IPS DF 4.7 (cell line): ENCODE measurements at regions not wholly inside any gene's neighbourhood (a gene's known extent, or its start where the extent isn't known, plus 50 kb on each side); places are given as distances from the start of the nearest gene placed in this dataset.
"Not testable (repeated sequence)": the region's sequence is repeated elsewhere in the genome, so short reads cannot be mapped to it uniquely, and the experiment has no call there.

Experiments
- DNase-seq: peaks from one replicate; pipeline ENCODE4 v3.0.0-alpha.2; 2013; ENCODE audit warnings: low spot score; ENCODE audit errors: extremely low read depth

DNA sequence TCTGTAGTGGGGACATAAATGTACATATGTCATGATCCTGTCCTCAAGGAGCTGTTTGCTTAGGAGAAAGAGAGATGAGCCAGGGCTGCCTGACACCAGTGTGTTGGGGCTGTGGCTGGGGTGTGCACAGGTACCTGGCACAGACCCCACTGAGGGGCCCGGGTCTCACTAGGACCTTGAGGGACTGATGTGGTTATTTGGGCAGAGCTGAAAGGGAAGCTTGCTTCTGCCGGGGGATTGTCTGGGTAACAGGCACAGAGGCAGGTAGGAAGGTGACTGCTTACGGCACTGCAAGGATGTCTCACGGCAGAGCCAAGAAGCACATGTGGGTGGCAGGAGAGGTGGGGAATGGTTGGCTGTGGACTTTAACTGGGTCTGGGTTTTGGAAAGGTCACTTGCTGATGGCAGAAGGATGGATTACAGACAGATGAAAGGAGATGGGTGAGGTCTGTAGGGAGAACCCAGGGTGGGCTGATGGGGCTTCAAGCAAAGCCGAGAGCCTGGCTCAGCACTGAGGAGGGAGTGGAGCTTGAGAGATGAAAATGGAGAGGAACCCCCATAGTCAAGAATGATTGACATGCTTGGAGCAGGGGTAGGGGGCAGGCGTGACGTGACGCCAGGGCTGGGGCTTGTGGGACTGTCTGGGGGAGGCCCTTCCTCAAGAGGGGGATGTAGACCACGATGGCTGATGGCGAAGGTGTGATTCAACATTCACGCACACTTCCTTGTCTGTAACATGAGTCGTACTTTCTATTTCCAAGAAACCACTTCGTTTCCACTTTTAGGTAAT, 207.7 kb upstream of the SHH start:
- DNase-seq = no peak

DNA sequence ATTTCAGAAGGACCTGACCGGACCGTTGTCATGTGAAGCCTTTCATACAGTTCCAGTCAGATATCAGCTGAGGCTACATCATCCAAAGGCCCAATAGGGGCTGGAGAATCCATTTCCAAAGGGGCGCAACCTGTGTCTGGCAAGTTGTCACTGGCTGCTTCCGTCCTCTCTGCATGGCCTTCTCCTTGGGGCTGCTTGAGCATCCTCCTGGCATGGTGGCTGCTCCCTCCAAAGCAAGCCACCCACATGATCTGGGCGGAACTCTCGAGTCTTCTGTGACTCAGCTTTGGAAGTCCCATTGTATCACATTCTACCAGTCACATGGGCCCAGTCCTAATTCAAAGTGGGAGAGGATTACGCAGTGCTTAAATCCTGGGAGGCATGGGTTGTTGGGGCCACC, 207.0 kb upstream of the SHH start:
- DNase-seq = no peak

DNA sequence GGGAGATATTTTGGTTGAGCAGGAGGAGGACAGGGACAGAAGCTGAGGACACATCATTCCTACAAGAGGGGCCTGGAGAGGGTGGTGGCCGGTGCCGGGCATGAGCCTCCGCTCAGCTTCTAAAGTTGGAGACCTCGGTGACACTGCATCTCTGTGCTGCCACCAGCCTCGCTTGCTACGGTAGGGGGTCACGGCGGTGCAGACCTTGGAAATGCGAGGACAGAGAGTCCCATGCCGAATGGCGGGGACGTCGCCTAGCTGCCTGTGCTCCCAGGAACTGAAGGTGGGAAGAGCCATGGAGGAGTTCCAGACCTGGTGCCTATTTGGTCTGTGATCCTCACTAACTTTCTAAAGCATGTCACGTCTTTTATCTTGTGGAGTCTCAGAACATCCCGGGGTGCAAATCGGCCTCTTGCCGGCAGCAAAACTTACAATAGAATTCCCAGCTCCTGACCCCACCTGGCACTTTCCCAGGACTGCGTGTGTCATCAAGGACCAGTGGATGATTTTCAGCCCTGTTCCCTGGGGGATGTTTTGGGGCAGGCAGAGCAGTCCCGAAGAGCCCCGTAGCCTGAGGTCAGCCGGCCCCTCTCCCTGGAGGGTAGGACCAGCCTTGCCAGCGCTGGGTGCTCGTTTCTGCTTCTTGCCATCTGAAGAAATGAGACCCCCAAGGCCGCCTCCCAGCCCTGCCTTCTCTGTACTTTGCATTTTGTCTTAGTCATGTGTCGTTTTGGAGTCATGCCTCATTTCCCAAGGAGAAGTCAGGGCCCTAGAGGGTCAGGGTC, 205.8 kb upstream of the SHH start:
- no peak for DNase-seq

DNA sequence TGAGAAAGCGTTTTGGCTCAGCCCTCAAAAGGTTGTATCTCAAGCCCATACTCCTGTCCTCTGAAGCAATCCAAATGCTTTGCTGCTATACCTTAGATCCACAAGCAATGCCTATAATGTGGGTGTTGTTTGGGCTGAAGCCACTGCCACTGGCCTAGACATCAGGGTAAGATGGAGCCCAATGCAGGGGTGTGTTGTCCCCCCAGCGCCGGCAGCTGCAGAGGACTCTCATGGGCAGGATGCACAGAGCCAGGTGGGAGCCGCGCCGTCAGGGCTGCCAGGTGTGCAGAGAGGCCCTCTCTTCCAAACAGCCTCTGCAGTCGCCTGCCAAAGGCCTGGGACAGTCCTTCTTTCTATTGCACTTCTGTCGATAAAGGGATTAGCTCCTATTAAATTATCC, 205.2 kb upstream of the SHH start:
- no peak for DNase-seq

DNA sequence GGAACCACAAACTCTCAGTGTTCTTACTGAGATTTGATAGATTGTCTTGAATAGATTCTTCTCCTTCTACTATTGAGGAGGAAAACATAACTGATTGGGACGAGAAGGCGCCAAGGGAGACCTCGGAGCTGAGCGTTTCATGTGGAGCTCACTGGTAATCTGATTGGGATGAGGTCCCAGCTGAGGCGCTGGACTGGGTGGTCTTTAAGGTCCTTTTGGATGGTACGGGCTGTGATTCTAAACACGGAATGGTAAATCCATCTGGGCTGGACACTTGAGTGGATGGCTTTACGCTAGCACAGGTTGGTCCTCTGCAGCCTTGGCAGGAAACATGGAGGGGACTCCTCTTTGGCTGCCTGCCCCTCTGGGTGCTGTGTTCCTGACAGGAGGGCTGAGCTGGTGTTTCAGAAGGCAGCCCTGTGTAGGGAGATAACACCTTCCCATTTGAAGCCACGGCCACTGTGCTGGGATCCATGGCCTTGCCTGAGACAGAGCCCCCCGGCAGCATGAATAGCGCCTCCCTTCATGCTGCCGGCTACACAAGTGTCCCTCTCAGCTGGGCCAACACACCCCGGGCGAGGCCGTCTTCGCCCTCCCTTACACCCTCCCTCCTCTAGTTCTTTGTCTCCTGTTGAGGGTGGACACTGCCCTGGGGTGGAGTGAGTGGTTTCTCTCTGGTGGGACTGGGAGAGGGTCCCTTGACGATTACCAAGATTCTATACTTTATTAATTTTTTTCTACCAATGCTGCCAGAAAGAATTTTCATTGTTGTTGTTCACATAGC, 203.2 kb upstream of the SHH start:
- DNase-seq = no peak

DNA sequence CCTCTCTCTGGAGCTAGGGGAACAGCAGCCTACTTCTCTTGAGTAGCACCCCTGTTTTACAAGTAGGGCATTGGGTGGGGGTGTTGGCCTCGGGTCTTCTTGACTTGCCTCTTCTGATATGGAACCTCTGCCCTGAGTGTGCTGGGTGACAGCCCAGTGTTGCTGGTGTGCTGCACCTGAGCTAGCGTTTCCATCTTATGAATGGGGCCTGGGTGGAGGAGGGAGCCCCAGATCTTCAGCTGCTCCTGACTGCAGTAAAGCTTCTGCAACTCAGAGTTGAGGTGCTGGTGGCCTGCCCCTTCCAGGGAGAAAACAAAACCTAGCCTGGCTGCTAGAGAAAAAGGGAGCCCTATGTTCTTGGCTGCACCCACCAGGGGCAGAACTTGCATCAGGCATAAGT, 202.5 kb upstream of the SHH start:
- DNase-seq = no peak

DNA sequence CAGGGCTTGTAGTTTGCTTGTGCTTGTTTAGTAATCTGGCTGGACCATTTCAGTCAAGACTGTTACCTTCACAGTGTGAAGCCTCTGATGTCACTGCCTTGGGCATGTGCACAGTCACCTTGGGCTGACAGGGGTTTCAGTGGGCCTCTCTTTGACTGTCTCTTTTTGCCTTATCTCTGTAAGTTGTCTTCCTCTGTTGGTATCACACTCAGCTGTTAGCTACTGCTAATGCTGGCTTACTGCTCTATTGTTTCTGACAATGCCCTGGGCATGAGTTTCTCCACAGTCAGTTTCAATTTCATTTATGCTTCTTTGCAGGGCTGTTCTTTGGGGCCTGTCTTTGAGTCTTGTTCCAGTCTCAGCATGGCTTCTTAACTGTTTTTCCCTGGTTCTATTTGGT, 201.9 kb upstream of the SHH start:
- DNase-seq = no peak

DNA sequence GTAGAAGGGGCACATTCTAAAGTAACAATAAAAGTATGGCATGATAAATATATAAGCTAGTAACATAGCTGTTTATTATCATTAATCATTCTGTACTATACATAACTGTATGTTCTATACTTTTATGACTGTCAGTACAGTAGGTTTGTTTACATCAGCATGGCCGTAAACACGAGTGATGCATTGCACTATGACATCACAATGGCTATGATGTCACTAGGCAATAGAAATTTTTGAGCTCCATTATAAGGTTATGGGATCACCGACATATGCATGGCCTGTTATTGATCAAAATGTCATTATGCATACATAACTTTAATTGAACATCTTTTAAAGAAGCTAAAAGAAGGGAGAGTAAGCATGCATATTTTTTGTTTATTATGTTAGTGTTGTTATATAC, 200.1 kb upstream of the SHH start:
- DNase-seq = no peak

DNA sequence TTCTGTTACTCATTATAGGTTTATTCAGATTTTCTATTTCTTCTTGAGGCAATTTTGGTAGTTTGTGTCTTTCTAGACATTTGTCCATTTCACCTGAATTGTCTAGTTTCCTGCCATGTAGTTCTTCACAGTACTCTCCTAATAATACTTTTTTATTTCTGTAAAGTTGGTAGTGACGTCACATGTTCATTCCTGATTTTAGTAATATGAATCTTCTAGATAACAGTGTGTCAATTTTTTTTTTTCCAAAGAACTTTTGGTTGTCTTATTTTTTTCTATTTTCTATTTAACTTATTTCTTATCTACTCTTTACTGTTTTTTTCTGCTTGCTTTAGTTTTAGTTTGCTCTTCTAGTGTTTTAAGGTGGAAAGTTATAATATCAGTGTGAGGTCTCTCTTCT, 197.3 kb upstream of the SHH start:
- DNase-seq = no peak

DNA sequence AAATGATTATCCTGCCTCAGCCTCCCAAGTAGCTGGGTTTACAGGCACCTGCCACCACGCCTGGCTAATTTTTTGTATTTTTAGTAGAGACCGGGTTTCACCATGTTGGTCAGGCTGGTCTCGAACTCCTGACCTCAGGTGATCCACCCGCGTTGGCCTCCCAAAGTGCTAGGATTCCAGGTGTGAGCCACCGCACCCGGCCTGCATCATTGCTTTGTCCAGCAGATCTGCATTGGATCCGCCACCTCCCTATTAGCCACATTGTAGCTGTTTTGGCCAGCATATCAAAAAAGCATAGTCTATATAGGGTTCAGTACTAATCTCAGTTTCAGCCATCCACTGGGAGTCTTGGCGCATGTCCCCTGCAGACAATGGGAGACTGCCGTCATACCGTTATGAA, 194.6 kb upstream of the SHH start:
- not testable (repeated sequence) for DNase-seq

DNA sequence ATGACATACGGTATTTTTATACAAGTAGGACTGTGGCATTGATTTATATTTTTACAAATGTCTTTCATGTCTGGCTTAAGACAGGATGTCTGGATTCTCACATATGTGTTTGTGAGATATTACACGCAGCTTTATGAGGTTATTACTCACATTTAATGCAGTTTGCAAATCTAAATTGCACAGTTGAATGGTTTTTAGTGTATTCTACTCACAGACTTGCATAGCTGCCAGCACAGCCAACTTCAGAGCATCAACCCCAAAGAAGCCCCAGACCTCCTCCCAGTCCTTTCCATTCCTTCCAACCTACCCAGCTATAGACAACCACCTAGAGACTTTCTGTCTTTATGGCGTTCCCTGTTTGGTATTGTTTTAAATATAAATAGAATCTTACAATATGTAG, 193.8 kb upstream of the SHH start:
- DNase-seq = no peak

DNA sequence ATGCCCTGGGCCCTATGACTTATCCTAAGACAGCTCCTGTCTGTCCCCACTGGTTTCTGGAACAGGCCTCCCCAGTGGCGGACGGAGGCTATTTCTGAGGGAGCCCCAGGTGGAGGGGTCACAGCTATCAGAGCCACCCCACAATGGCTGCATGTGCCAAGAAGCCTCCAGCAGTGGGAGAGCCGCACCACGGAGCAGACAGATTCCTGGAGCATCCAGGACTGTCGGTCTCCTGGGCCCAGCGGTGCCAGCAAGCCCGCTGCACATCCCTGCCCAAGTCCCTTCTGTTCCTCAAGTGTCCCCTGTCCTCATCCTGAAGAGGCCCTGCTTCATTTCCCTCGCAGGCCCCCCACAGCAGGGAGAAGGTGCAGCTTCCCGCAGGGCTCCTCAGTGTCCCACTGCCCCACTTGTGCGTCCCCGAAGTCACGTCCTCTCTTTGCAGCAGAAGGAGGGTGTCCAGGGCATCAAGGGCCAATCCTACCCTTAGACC, 193.0 kb upstream of the SHH start:
- no peak for DNase-seq

DNA sequence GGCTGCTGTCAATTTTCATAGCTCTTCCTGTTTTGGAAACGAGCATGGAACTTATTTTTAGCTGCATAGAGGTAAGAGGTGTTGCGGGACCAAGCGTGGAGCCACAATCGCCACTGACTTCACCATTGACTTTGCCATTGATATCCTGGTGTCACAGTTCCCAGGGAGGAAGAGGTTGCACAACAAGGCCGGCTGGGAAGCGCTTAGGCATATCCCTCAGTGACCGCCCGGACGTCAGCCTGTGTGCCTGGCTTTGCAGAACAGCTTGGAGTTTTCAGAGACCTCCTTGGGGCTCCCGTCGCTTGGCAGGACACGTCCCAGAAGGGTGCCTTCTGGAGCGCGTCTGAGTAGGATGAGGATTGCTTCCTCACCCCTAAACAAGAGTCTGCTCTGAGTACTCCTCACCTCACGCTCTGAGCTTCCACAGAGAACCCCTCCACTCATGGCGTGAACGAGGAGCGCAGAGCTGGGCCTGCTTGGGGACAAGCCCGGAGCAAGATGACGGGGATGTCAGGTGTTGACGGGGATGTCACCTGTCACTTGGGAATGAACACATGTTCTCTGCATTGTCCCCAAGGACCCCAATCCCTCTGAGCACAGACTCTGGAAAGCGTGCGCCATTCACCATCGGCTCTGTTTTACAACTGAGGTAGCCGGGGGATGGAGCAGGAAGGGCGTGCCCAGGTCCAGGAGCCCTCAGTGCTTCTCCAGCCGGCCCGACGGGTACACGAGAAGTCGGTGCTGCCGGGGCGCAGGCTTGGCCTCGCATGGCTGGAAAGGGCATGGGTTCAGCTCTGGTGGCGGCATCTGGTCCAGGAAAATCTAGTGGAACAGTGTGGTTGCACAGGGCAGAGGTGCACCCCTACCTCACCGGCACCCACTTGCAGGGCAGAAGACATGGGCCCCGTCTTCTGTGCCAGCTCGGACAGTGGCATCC, 192.3 kb upstream of the SHH start:
- no peak for DNase-seq

DNA sequence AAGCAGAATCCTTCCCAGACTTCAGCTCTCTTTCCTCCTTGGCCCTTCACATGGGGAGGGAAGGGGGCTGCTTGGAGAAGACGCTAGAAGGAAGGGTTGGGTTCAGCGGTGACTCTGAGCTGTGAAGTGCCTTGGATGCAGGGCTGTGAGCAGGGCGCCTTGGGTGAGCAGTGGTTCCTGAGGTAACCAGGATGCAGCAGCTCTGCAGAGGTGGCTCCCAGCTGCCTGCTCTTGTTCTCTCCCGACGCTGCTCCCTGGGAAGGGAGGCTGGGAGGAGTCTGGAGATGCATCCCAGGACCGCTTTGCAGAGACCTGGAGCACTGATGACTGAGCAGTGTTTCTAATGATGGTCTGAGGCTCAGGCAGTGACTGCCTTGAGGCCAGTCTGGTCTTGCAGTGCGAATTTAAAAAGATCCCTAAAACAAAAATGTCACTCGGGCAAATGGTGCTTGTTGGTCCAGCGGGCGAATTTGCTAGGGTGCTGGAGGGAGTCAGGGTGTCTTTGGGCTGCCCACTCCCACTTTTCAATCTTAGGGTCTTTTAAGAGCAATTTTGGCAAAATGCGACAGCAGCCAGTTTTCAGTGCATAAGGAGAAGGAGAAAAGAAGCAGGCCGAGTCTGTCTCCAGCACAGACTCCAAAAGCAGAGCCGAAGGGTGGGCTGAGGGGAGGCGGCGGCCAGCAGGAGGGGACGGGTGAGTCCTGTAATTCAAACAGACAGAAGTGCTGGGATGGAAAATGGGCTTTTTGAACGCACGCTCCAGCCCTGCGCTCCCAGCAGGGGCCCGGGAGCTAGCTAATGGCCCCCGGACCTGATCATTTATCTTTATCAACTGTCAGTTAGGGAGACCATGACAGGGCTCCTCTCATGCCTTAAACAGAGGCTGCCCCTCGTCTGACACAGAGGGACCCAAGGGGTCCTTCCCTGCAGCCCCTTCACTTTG, 191.2 kb upstream of the SHH start:
- no peak for DNase-seq

DNA sequence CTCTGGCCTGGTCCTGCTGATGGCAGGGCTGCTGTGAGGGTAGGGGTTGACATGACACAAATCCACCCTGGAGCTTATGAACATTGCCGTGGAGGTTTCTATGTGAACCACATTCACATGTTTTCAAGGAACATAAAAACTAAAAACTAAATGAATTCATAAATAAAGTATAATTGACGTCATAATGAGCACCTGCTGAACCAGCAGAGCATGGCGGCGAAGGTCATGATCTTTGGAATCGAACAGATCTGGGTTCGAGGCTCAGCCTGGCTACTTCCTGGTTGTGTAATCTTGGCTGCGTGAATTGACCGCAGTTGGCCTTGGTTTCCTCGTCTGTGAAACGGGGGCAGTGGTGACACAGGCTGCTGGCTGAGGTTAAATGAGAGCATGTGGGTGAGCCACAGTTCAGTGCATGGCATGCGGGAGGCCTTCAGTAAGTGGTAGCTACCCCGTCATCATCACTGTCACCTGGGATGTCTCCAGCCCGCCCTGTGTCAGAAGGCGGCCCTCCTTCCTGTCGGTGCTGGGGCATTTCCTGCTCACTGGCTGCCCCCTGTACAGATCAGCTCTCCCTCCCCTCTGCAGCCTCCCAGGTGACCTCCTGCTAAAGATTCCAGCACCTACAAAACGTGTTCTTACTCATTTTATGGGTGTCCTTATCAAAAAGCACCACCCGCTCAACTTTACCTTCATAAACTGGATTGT, 190.3 kb upstream of the SHH start:
- DNase-seq = no peak

DNA sequence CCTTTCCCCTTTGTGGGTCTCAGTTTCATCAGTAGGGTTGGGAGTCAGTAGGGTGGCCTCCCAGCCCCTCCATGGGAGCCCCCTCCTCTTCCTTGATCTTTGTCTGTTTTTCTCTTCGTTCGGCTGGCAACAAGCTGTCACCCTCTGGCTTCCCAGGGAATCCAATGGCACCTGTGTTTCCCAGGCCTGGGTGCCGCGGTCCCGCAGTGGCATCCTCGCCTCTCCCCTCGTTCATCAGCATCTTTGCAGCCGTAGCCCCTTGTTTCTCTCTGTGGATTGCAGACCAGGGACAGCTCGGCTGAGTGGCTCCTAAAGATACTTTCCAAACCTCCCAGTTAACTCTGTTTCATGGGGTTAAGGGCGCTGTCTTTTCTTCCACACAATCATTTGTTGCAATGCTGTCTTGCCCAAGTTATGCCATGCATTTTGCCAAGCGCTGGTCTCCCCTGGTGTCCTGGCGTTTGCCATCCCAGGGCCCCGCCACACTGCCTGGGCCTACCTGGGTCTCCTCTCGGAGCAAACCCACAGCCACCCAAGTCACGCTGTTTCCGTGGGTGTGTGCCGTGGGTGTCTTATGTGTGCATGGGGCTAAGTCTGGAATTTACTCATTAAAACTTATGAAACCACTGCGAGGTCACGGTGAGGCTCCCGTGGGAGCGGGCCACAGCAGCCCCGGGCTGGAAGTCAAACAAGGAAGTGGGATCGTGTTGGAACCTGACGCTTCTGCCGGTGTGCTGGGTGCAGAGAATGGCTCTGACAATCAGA, 189.4 kb upstream of the SHH start:
- DNase-seq = no peak

DNA sequence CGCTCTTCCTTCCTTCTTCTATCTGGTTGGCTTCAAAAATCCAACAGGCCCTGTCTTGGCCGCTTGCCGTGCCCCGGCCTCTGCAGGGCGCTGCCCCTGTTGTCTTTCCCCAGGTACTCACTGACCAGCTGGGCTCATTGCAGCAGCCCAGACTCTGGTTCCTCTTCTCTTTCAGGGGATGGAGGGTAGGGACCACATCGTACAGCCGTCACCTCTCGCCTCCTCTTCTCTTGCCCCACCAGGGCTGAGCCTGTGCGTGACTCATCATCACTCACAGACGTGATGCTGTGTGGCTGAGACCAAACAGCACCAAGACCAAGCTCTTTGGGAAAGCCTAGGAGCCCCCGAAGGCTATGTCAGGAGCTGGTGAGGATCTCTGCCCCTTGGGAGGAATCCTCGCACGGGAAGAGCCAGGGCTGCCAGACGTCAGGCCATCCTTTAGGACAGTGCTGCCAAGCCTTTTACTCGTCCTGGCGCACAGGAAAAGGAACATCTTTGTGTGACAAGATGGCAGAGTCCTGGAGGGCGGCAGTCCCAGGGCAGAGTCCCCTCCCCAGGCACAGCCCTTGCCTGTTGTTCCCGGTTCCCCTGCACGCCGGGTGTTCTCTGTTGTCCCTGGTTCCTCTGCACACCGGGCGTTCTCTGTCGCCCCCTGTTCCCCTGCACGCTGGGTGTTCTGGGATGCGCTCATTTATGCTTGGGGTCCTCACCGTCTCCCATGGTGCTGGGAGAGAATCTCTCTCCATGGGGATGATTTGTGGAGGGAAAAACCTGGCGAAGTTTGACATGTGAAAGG, 188.5 kb upstream of the SHH start:
- DNase-seq = no peak
